ENCODE measurements at regions not wholly inside any gene's neighbourhood (a gene's known extent, or its start where the extent isn't known, plus 50 kb on each side); places are given as distances from the start of the nearest gene placed in this dataset.

GRCh38 chr2:79294994-79295393, 135.4 kb upstream of the REG3A start:
- POLR2A ChIA-PET: no interaction called here
- DNase-seq (ENCODE audit: low spot score): no peak
- CTCF ChIA-PET (ENCODE audit: low intra/inter-chr PET ratio, low total read pairs): no interaction called here
- no TSS peak for BruUV-seq (replicated peaks)
- H3K36me3 ChIP-seq (replicated peaks in 1 of 2; ENCODE audit: control insufficient read depth in 1 of 2, insufficient read depth in 2 of 2, low read length in 2 of 2): no peaks in the 10 kb centered on the region
- no peak overlapping the region for H3K4me3 ChIP-seq (replicated peaks in 1 of 3; ENCODE audit: insufficient read depth in 1 of 3, low read depth in 2 of 3, low read length in 3 of 3)
- no peaks in the 10 kb centered on the region for H4K20me1 ChIP-seq (ENCODE audit: insufficient read depth, low read length)
- H2AFZ ChIP-seq (ENCODE audit: low read length): no peak overlapping the region
- FAIRE-seq: no peak
- intact Hi-C loops (cut with micrococcal nuclease; ENCODE audit: unreplicated experiment) (no loop called here), in situ Hi-C loops (cut with HindIII; ENCODE audit: extremely low pct_ligation_motif_present, low pct_unique_long_range_greater_than_20kb) (no loop called here)
- 29% methylated on average over 2 of the region's 2 CpGs for WGBS (ENCODE audit: low lambda C conversion rate)
- no peaks in the 10 kb centered on the region for H3K4me1 ChIP-seq (ENCODE audit: insufficient read depth, low read length)
- no peak overlapping the region for H3K4me2 ChIP-seq (ENCODE audit: low read depth, low read length)
- H3K27ac ChIP-seq (ENCODE audit: extremely low read length, insufficient read depth, low read length): no peak overlapping the region
- no peak for ATAC-seq
- no peak overlapping the region for H3K9ac ChIP-seq (ENCODE audit: insufficient read depth, low read depth, low read length)
- TF ChIP-seq IRF2 (CRISPR knock-in tag; IDR thresholded peaks at IDR 0.05): no peak
- no peak for TF ChIP-seq ZNF33A (CRISPR knock-in tag; IDR thresholded peaks at IDR 0.05; ENCODE audit: borderline replicate concordance)
- no peak for TF ChIP-seq GABPA (IDR thresholded peaks at IDR 0.05; ENCODE audit: low read depth, low read length)
- TF ChIP-seq GABPA (CRISPR knock-in tag; IDR thresholded peaks at IDR 0.05; ENCODE audit: low read depth): no peak
- TF ChIP-seq TCF7L2 (IDR thresholded peaks at IDR 0.05; ENCODE audit: low read depth, low read length): no peak
- no peak for TF ChIP-seq ZNF331 (CRISPR knock-in tag; IDR thresholded peaks at IDR 0.05)
- TF ChIP-seq TBX2 (CRISPR knock-in tag; IDR thresholded peaks at IDR 0.05; ENCODE audit: borderline replicate concordance): no peak
- no peaks in the 10 kb centered on the region for H3K9me3 ChIP-seq (ENCODE audit: low read length)
- H3K79me2 ChIP-seq (ENCODE audit: insufficient read depth, low read length): no peaks in the 10 kb centered on the region
- no peaks in the 10 kb centered on the region for H3K27me3 ChIP-seq (ENCODE audit: control insufficient read depth in 1 of 2, insufficient read depth in 2 of 2, low read length in 2 of 2)

DNA sequence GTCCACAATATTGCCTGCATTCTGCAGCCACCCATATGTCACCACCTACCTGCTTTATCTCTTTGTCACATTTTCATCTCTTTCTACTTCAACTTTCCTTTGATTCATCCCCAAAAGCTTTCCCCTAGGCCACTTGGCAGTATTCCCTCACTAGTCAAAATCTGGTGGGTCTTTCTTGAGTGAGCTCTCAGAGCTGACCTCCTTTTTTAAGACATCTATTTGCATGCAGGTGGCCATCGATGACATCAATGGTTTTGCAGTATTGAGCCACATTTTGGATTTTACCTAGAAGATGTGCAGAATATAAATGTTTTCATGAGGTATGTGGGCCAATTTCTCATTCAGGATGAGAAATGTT, 133.4 kb upstream of the REG3A start:
- Histone ChIP-seq H3K27ac (ENCODE audit: extremely low read length, insufficient read depth, low read length) (no peak overlapping the region), H3K4me2 (ENCODE audit: low read depth, low read length) (no peak overlapping the region), H3K9me3 (ENCODE audit: low read length) (no peaks in the 10 kb centered on the region), H3K9ac (ENCODE audit: insufficient read depth, low read depth, low read length) (no peak overlapping the region), H3K36me3 (replicated peaks in 1 of 2; ENCODE audit: control insufficient read depth in 1 of 2, insufficient read depth in 2 of 2, low read length in 2 of 2) (no peaks in the 10 kb centered on the region), H3K4me3 (replicated peaks in 1 of 3; ENCODE audit: insufficient read depth in 1 of 3, low read depth in 2 of 3, low read length in 3 of 3) (no peak overlapping the region), H3K27me3 (ENCODE audit: control insufficient read depth in 1 of 2, insufficient read depth in 2 of 2, low read length in 2 of 2) (no peaks in the 10 kb centered on the region), H4K20me1 (ENCODE audit: insufficient read depth, low read length) (no peaks in the 10 kb centered on the region), H3K79me2 (ENCODE audit: insufficient read depth, low read length) (no peaks in the 10 kb centered on the region), H3K4me1 (ENCODE audit: insufficient read depth, low read length) (no peaks in the 10 kb centered on the region), H2AFZ (ENCODE audit: low read length) (no peak overlapping the region)
- CTCF ChIA-PET (ENCODE audit: low intra/inter-chr PET ratio, low total read pairs): no interaction called here
- intact Hi-C loops (cut with micrococcal nuclease; ENCODE audit: unreplicated experiment) (no loop called here), in situ Hi-C loops (cut with HindIII; ENCODE audit: extremely low pct_ligation_motif_present, low pct_unique_long_range_greater_than_20kb) (no loop called here)
- ATAC-seq (no peak), DNase-seq (ENCODE audit: low spot score) (no peak), FAIRE-seq (no peak)
- no TSS peak for BruUV-seq (replicated peaks)
- POLR2A ChIA-PET: no interaction called here
- WGBS (ENCODE audit: low lambda C conversion rate): 0% methylated on average over 1 of the region's 1 CpG
- no peak for TF ChIP-seq NBN (conservative IDR thresholded peaks at IDR 0.05)
- no peak for TF ChIP-seq U2AF1 (optimal IDR thresholded peaks at IDR 0.05; ENCODE audit: low read depth, low read length)
- no peak for TF ChIP-seq ZNF740 (CRISPR knock-in tag; IDR thresholded peaks at IDR 0.05)
- TF ChIP-seq FOXM1 (CRISPR knock-in tag; IDR thresholded peaks at IDR 0.05): no peak
- no peak for TF ChIP-seq ZSCAN12 (CRISPR knock-in tag; IDR thresholded peaks at IDR 0.05)
- no peak for TF ChIP-seq POGK (CRISPR knock-in tag; conservative IDR thresholded peaks at IDR 0.05)
- TF ChIP-seq EP300 (IDR thresholded peaks at IDR 0.05; ENCODE audit: low read depth in 2 of 2, low read length in 2 of 2): no peak
- no peak for TF ChIP-seq EP300 (CRISPR knock-in tag; IDR thresholded peaks at IDR 0.05; ENCODE audit: borderline replicate concordance)
- no peak for TF ChIP-seq RFX3 (CRISPR knock-in tag; IDR thresholded peaks at IDR 0.05)
- no peak for TF ChIP-seq CHD2 (IDR thresholded peaks at IDR 0.05; ENCODE audit: low read depth, low read length)
- no peak for TF ChIP-seq ZNF639 (CRISPR knock-in tag; conservative IDR thresholded peaks at IDR 0.05)
